A549 (cell line): ENCODE measurements at regions not wholly inside any gene's neighbourhood (a gene's known extent, or its start where the extent isn't known, plus 50 kb on each side); places are given as distances from the start of the nearest gene placed in this dataset.

Source experiments
- CHD2 ChIP-seq: fragments of 150-350 bp; IDR thresholded peaks from 2 replicates; pipeline ENCODE4 v1.6.1; 2014; ENCODE audit warnings: low read length; ENCODE audit not compliant: partially characterized antibody
- CTCF ChIP-seq: fragments of >200 bp; sonication (Bioruptor Twin); formaldehyde crosslinking; IDR thresholded peaks from 3 replicates; pipeline ENCODE4 v1.5.1; 2016
- EP300 ChIP-seq, 2 experiments: fragments of >200 bp; sonication (Bioruptor Twin); formaldehyde crosslinking; IDR thresholded peaks; 2 replicates in 1 of 2; 3 replicates in 1 of 2; pipeline ENCODE4 v1.6.1; 2016 to 2017
- FOSB ChIP-seq: fragments of 250-450 bp; sonication (Bioruptor Pico); IDR thresholded peaks from 2 replicates; pipeline ENCODE4 v1.5.0; 2020; ENCODE audit warnings: mild to moderate bottlenecking, moderate library complexity
- GATA3 ChIP-seq: IDR thresholded peaks from 2 replicates; pipeline ENCODE4 v1.6.1; 2012; ENCODE audit warnings: borderline replicate concordance
- MAX ChIP-seq: IDR thresholded peaks from 2 replicates; pipeline ENCODE4 v1.6.1; 2012
- PBX3 ChIP-seq: IDR thresholded peaks from 2 replicates; pipeline ENCODE4 v1.6.1; 2012
- ZSCAN20 ChIP-seq: fragments of 250-450 bp; sonication (Bioruptor Pico); IDR thresholded peaks from 2 replicates; pipeline ENCODE4 v1.8.0; 2022; ENCODE audit warnings: mild to moderate bottlenecking, moderate library complexity
- TF ChIP-seq, protein P1 (sequence below): IDR thresholded peaks from 2 replicates; pipeline ENCODE4 v1.6.1; 2012; ENCODE audit warnings: low read depth, borderline replicate concordance
- TF ChIP-seq, protein P2 (sequence below): fragments of 450-650 bp; IDR thresholded peaks from 2 replicates; pipeline ENCODE4 v1.6.1; 2014; ENCODE audit warnings: antibody characterized with exemption

- TF ChIP-seq, protein P1, sequence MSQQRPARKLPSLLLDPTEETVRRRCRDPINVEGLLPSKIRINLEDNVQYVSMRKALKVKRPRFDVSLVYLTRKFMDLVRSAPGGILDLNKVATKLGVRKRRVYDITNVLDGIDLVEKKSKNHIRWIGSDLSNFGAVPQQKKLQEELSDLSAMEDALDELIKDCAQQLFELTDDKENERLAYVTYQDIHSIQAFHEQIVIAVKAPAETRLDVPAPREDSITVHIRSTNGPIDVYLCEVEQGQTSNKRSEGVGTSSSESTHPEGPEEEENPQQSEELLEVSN = no peak
- no peak for TF ChIP-seq CTCF
- no peak for TF ChIP-seq CHD2
- no peak for TF ChIP-seq ZSCAN20 (CRISPR knock-in tag)
- no peak for TF ChIP-seq MAX
- TF ChIP-seq EP300 (IDR thresholded peaks at IDR 0.05) = no peak
- no peak for TF ChIP-seq PBX3
- TF ChIP-seq FOSB (CRISPR knock-in tag) = no peak
- no peak for TF ChIP-seq GATA3
- TF ChIP-seq, protein P2, sequence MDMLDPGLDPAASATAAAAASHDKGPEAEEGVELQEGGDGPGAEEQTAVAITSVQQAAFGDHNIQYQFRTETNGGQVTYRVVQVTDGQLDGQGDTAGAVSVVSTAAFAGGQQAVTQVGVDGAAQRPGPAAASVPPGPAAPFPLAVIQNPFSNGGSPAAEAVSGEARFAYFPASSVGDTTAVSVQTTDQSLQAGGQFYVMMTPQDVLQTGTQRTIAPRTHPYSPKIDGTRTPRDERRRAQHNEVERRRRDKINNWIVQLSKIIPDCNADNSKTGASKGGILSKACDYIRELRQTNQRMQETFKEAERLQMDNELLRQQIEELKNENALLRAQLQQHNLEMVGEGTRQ = no peak
These were observed 1365.7 kb downstream of the AACS start for GRCh38 chr12:126430921-126431320.
